Retinal pigment epithelial cell (primary cell): ENCODE measurements at regions not wholly inside any gene's neighbourhood (a gene's known extent, or its start where the extent isn't known, plus 50 kb on each side); places are given as distances from the start of the nearest gene placed in this dataset.

Experiments used
- DNase-seq: peaks from one replicate; pipeline ENCODE4 v3.0.0-alpha.2; 2010; ENCODE audit warnings: low read depth
- H3K4me3 ChIP-seq: 2 replicates; pipeline ENCODE4 v1.5.1; 2011; ENCODE audit warnings: mild to moderate bottlenecking, low read length, control low read depth, moderate library complexity
- CTCF ChIP-seq: conservative IDR thresholded peaks from 2 replicates; pipeline ENCODE4 v1.5.1; 2011; ENCODE audit warnings: low read depth, low read length, control low read depth, inconsistent platforms

- TF ChIP-seq CTCF, result no peak
- H3K4me3 ChIP-seq, result no peak overlapping the region
- DNase-seq, result no peak
Observed at GRCh38 chr12:91851741-91852477, 293.7 kb downstream of the BTG1 start.

GRCh38 chr12:91846466-91847055 lies 299.1 kb downstream of the BTG1 start:
- no peak for DNase-seq
- no peak overlapping the region for H3K4me3 ChIP-seq
- no peak for TF ChIP-seq CTCF

- no peak for TF ChIP-seq CTCF
- DNase-seq, result no peak
- H3K4me3 ChIP-seq, result no peak overlapping the region
Observed at GRCh38 chr12:91845365-91845764, 300.3 kb downstream of the BTG1 start.

- no peak overlapping the region for H3K4me3 ChIP-seq
- no peak for TF ChIP-seq CTCF
- DNase-seq, result no peak
Observed at GRCh38 chr12:91841822-91842221, 303.8 kb downstream of the BTG1 start.

- no peak for TF ChIP-seq CTCF
- H3K4me3 ChIP-seq, result no peak overlapping the region
- DNase-seq, result no peak
Observed at GRCh38 chr12:91836696-91837095, 308.9 kb downstream of the BTG1 start.

- no peak for DNase-seq
- no peak for TF ChIP-seq CTCF
- H3K4me3 ChIP-seq, result no peak overlapping the region
Observed at GRCh38 chr12:91836264-91836663, 309.4 kb downstream of the BTG1 start.

- DNase-seq, result no peak
- TF ChIP-seq CTCF, result no peak
- no peak overlapping the region for H3K4me3 ChIP-seq
Observed at GRCh38 chr12:91835693-91836092, 310.0 kb downstream of the BTG1 start.
